ENCODE measurements at regions not wholly inside any gene's neighbourhood (a gene's known extent, or its start where the extent isn't known, plus 50 kb on each side); places are given as distances from the start of the nearest gene placed in this dataset.

GRCh38 chr9:80049096-80049782 lies 477.5 kb downstream of the TLE4 start:
- TF ChIP-seq CTCF (IDR thresholded peaks at IDR 0.05) (no peak), POLR2A (IDR thresholded peaks at IDR 0.05) (no peak), POLR2AphosphoS5 (IDR thresholded peaks at IDR 0.05; ENCODE audit: insufficient read depth in 1 of 2, low read depth in 1 of 2) (no peak)

All from vagina (tissue), 2 donors.